ENCODE measurements at regions not wholly inside any gene's neighbourhood (a gene's known extent, or its start where the extent isn't known, plus 50 kb on each side); places are given as distances from the start of the nearest gene placed in this dataset.
"Not testable (repeated sequence)": the region's sequence is repeated elsewhere in the genome, so short reads cannot be mapped to it uniquely, and the experiment has no call there.

DNA sequence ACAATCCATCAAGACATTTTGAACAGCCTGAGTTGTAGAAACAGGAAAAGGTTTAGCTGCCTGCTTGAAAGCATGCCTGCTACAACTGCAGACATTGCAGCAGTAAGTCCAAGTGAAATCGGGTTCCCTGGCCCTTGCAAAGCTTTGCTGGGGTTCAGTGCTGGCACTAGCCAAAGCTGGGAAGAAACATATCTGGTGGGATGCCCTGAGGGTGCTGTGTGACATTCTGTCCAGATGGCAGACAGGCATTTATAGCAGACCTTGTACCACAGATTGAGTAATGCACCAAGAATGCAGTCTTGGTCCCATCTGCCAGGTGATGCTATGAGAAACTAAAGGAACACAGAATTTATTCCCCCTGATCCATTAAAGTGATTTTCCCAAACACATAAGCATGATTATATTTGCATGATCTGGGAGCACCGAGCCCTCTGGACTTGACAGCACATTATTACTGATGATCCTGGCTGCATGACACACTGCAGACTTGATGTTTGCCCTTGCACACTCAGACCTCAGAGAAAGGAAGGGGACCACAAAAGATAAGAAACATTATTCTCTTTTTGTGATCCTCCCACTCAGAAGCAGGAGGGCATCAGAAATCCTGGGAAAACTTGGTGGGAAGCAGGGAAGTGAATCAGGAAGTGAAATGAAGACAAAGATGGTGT lies 223.7 kb upstream of the FAM78B start:
- DNase-seq, result no peak

DNA sequence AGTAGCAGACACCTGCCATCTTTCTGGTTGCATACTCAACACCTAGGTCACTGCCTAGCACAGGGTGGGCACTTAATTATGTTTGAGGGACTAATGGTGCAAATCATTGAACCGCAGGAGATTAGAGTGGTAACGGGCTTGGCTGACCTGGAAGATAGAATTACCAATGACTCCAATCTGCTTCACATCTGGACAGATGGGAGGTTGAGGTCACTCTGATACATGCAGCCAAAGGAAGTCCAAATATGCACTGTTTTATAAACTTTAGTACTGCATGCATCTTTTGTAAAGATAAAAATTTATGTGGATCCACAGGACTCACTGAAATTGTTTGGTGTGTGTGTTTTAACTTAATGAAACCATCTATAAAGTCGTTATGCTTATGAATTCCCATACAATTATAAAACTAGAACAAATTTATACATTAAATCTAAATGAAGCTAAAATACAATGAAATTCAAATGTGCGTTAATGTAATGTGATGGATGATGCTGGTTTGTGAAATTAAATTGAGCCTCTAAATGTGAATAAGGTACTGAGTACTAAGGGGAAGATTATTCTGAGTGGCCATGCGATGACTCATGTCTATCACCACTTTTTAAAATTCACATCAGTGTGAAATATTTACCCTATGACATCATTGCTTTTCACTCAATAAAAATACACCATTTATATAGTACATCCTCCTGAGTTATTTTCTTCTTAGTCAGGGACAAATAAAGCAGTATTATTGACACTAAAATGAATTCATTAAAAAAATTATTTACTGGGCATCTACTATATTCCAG lies 224.7 kb upstream of the FAM78B start:
- DNase-seq, result peak in 2 of 3 donors; percentile 3 to 11

DNA sequence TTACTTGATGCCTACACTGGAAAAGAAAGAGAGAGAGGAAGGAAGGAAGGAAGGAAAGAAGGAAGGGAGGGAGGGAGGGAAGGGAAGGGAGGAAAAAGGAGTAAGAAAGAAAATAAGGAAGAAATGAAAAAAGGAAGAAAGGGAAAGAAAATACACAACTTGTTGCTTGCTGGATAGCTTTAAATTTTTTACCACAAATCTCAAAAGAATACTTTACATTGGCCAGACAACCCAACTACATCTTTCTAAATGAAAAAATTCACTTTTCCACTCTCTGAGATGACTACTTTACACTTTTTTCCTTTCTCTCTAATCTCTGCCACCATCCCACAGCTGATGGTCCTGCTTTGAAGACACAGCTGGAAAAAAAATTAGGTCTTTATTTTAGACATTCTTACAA lies 228.9 kb upstream of the FAM78B start:
- DNase-seq, result no peak

DNA sequence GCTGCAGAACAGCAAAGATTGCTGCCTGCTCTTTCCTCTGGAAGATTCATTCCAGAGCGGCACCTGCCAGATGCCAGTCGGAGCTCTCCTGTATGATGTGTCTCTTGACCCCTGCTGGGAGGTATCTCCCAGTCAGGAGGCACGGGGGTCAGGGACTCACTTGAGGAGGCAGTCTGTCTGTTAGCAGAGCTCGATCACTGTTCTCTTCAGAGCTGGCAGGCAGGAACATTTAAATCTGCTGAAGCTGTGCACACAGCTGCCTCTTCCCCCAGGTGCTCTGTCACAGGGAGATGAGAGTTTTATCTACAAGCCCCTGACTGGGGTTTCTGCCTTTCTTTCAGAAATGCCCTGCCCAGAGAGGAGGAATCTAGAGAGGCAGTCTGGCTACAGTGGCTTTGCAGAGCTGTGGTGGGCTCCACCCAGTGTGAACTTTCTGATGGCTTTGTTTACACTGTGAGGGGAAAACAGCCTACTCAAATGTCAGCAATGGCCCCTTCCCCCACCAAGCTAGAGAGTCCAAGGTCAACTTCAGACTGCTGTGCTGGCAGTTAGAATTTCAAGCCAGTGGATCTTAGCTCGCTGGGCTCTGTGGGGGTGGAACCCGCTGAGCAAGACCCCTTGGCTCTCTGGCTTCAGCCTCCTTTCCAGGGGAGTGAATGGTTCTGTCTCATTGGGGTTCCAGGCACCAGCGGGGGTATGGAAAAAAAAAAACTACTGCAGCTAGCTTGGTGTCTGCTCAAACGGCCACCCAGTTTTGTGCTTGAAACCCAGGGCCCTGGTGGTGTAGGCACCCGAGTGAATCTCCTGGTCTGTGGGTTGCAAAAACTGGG lies 242.7 kb upstream of the FAM78B start:
- not testable (repeated sequence) for DNase-seq

GRCh38 chr1:166410083-166410385 lies 243.2 kb upstream of the FAM78B start:
- no peak for DNase-seq

- DNase-seq, result not testable (repeated sequence)
Observed at GRCh38 chr1:166416831-166417230, 250.0 kb upstream of the FAM78B start.

DNA sequence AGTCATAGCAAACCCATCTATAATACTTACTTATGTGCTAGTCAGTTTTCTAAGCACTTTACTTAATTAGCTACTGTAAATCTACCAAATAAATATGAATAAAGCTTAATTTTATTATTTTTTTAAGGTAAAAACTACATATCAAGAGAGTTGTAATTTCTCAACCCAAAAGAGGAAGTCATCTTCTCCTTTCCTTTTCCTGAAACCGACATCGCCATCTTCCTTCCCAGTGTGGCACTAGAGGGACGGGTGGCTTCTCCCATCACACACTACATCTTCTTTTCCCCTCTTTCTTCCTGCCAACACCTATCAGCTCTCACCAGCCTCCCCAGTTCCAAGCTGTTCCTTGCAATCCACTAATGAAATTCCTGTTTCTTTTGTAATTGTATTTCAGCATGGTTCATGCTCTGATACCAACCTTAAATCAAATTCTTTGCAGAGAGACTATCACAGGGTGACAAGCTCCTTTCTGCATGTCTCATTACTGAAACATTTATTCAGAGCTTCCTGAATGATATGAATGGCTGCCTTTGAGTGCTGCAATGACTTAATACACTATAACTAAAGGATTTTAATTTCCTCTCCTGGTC lies 251.6 kb upstream of the FAM78B start:
- DNase-seq, result no peak

GRCh38 chr1:166422586-166422985 lies 255.8 kb upstream of the FAM78B start:
- not testable (repeated sequence) for DNase-seq

- DNase-seq, result no peak
Observed at GRCh38 chr1:166432655-166433054, 265.9 kb upstream of the FAM78B start.

- DNase-seq, result peak in 2 of 3 donors; percentile 5 to 15
Observed at GRCh38 chr1:166433404-166434304, 266.9 kb upstream of the FAM78B start.

GRCh38 chr1:166457700-166458099 lies 290.9 kb upstream of the FAM78B start:
- DNase-seq, result no peak

- DNase-seq, result no peak
Observed at GRCh38 chr1:166464333-166464732, 297.5 kb upstream of the FAM78B start.

- DNase-seq, result peak in 1 of 3 donors; percentile 23
Observed at GRCh38 chr1:166470014-166470413, 303.2 kb upstream of the FAM78B start.

DNA sequence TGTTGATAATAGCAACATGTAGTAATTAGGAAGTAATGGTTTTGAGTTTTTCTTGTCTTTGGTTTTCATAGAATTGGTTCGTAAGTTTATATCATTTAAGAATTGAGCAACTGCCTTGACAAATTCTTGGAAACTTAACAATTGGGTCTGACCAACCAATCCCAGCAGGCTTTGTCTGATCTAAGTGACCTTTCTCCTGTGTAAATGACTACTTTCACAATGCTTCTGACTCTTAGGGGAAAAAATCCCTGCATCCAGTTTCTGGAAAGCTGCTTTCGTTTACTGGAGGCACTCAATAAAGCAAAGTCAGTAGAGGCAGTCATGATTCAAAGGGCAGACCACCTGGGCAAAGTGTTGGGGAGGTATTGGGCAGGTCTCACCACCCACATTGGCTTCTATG lies 303.6 kb upstream of the FAM78B start:
- DNase-seq, result peak in 1 of 3 donors; percentile 2

- DNase-seq, result no peak
Observed at GRCh38 chr1:166471359-166471758, 304.6 kb upstream of the FAM78B start.

DNA sequence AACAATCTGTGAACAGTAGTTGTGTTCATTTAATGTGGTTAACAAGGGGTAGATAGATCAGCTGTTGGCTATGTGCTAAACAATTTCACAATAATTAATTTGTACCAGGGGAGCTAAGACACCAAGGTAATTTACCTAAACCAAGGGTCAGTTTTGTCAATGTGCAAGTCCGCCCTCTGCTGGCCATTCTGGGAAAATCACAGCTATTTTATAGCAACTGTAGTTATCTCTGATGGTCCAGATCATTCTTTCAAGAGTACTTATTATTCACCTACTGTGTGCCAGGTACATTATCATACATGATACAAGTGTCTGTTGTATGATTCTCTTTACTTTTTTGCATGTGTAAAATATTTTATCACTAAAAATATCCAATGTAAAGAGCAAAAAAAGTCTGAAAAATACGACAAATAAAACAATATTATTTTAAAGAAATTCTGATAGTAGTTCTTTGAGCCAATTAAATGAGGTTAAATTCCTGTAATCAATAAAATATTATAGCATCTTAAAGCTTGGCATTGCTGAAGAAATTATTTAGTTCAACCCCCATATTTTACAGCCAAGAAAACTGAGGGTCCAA lies 312.3 kb upstream of the FAM78B start:
- peak; percentile 16 to 38 (median 30) for DNase-seq

DNA sequence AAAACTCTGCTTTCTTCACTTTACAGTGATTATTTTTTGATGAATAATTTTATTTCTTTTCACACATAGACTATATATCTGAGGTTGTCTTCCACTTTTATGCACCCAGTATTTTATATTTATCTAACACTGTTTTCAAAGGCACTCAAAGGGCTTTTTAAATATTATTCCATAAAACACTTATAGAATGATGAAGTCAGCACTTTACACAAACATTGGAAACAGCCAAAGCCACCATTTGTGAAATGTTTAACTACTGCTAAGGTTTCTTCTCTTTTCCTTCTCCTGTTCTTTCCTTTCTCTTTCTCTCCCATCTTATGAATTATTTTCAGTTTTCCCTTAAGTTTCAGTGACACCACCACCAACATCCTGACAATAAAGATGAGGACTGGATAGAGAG lies 317.7 kb upstream of the FAM78B start:
- no peak for DNase-seq

GRCh38 chr1:166484871-166485270 lies 318.1 kb upstream of the FAM78B start:
- no peak for DNase-seq

- DNase-seq, result no peak
Observed at GRCh38 chr1:166485620-166486019, 318.8 kb upstream of the FAM78B start.

GRCh38 chr1:166488327-166488726 lies 321.5 kb upstream of the FAM78B start:
- no peak for DNase-seq

- no peak for DNase-seq
Observed at GRCh38 chr1:166489356-166489669, 322.5 kb upstream of the FAM78B start.
